H9 (cell line): ENCODE measurements at regions not wholly inside any gene's neighbourhood (a gene's known extent, or its start where the extent isn't known, plus 50 kb on each side); places are given as distances from the start of the nearest gene placed in this dataset.

ENCODE experiments used
- DNase-seq: peaks from one replicate; pipeline ENCODE4 v3.0.0-alpha.2; 2017
- H2AFZ ChIP-seq: one replicate; pipeline ENCODE4 v1.6.1; 2013; ENCODE audit warnings: mild to moderate bottlenecking, low read length, control low read depth, moderate library complexity
- H2AK5ac ChIP-seq: 2 replicates; pipeline ENCODE4 v1.6.1; 2013; ENCODE audit warnings: low read length, control low read depth, mixed read lengths; ENCODE audit not compliant: insufficient read length
- H2BK120ac ChIP-seq: one replicate; pipeline ENCODE4 v1.6.1; 2013; ENCODE audit warnings: low read depth, mild to moderate bottlenecking, low read length, control low read depth, inconsistent platforms; ENCODE audit not compliant: poor library complexity, severe bottlenecking
- H2BK12ac ChIP-seq: 2 replicates; pipeline ENCODE4 v1.6.1; 2013; ENCODE audit warnings: low read length, control low read depth, mixed read lengths, low read depth; ENCODE audit not compliant: insufficient read length
- H2BK15ac ChIP-seq: 2 replicates; pipeline ENCODE4 v1.6.1; 2013; ENCODE audit warnings: low read depth, low read length, control low read depth
- H2BK20ac ChIP-seq: one replicate; pipeline ENCODE4 v1.6.1; 2013; ENCODE audit warnings: low read depth, mild to moderate bottlenecking, low read length, control low read depth, inconsistent platforms; ENCODE audit not compliant: poor library complexity, severe bottlenecking
- H2BK5ac ChIP-seq: 2 replicates; pipeline ENCODE4 v1.6.1; 2013; ENCODE audit warnings: low read length, control low read depth, mixed read lengths; ENCODE audit not compliant: insufficient read length
- H3K14ac ChIP-seq: 2 replicates; pipeline ENCODE4 v1.6.1; 2013; ENCODE audit warnings: low read length, control low read depth; ENCODE audit not compliant: insufficient read depth
- H3K18ac ChIP-seq: 2 replicates; pipeline ENCODE4 v1.6.1; 2013; ENCODE audit warnings: low read depth, mild to moderate bottlenecking, mixed read lengths, low read length, control low read depth; ENCODE audit not compliant: insufficient read length
- H3K23ac ChIP-seq: 2 replicates; pipeline ENCODE4 v1.6.1; 2013; ENCODE audit warnings: low read length, control low read depth, mixed read lengths, low read depth; ENCODE audit not compliant: insufficient read length
- H3K23me2 ChIP-seq: 2 replicates; pipeline ENCODE4 v1.6.1; 2013; ENCODE audit warnings: low read depth, mild to moderate bottlenecking, mixed read lengths, low read length, control low read depth; ENCODE audit not compliant: insufficient read length, poor library complexity, severe bottlenecking
- H3K27ac ChIP-seq: 2 replicates; pipeline ENCODE4 v1.5.1; 2013; ENCODE audit warnings: low read length, control low read depth, mixed read lengths, low read depth; ENCODE audit not compliant: insufficient read length
- H3K27me3 ChIP-seq: 2 replicates; pipeline ENCODE4 v1.6.1; 2013; ENCODE audit warnings: low read length, control low read depth, inconsistent platforms; ENCODE audit not compliant: insufficient read depth
- H3K4ac ChIP-seq: 2 replicates; pipeline ENCODE4 v1.6.1; 2013; ENCODE audit warnings: low read depth, mild to moderate bottlenecking, control low read depth, inconsistent platforms, low read length, moderate library complexity
- H3K4me1 ChIP-seq: 2 replicates; pipeline ENCODE4 v1.6.1; 2013; ENCODE audit warnings: low read length, control low read depth, inconsistent platforms; ENCODE audit not compliant: insufficient read depth
- H3K4me2 ChIP-seq: 2 replicates; pipeline ENCODE4 v1.6.1; 2013; ENCODE audit warnings: low read length, control low read depth, mixed read lengths; ENCODE audit not compliant: insufficient read length, insufficient read depth
- H3K56ac ChIP-seq: 2 replicates; pipeline ENCODE4 v1.6.1; 2013; ENCODE audit warnings: low read depth, mild to moderate bottlenecking, mixed read lengths, low read length, control low read depth; ENCODE audit not compliant: insufficient read length
- H3K79me1 ChIP-seq: 2 replicates; pipeline ENCODE4 v1.6.1; 2013; ENCODE audit warnings: low read depth, mild to moderate bottlenecking, moderate library complexity, low read length, control low read depth, inconsistent platforms; ENCODE audit not compliant: insufficient read depth, poor library complexity, severe bottlenecking
- H3K79me2 ChIP-seq: 2 replicates; pipeline ENCODE4 v1.6.1; 2013; ENCODE audit warnings: low read length, control low read depth, inconsistent platforms; ENCODE audit not compliant: insufficient read depth
- H3K9ac ChIP-seq: 2 replicates; pipeline ENCODE4 v1.6.1; 2013; ENCODE audit warnings: low read length, control low read depth, mixed read lengths; ENCODE audit not compliant: insufficient read length; ENCODE audit errors: extremely low read depth
- H3K9me3 ChIP-seq: one replicate; pipeline ENCODE4 v1.6.1; 2013; ENCODE audit warnings: low read depth, low read length, inconsistent platforms; ENCODE audit not compliant: control insufficient read depth
- H3T11ph ChIP-seq: one replicate; pipeline ENCODE4 v1.6.1; 2013; ENCODE audit warnings: mild to moderate bottlenecking, low read length, control low read depth, inconsistent platforms
- H4K20me1 ChIP-seq: one replicate; pipeline ENCODE4 v1.6.1; 2013; ENCODE audit not compliant: control insufficient read depth, insufficient read length, insufficient read depth
- H4K5ac ChIP-seq: 2 replicates; pipeline ENCODE4 v1.6.1; 2013; ENCODE audit warnings: low read depth, mild to moderate bottlenecking, mixed read lengths, low read length, control low read depth; ENCODE audit not compliant: insufficient read length
- H4K8ac ChIP-seq: replicated peaks from 2 replicates; pipeline ENCODE4 v1.6.1; 2013; ENCODE audit warnings: low read length, control low read depth, mixed read lengths, low read depth; ENCODE audit not compliant: insufficient read length
- H4K91ac ChIP-seq: 2 replicates; pipeline ENCODE4 v1.6.1; 2013; ENCODE audit warnings: low read depth, mild to moderate bottlenecking, moderate library complexity, mixed read lengths, low read length, control low read depth; ENCODE audit not compliant: insufficient read length
- H3K27ac Mint-ChIP-seq, 3 experiments: 2 replicates in 2 of 3; 3 replicates in 1 of 3; pipeline ENCODE4 v1.8.0; 2020 to 2021; ENCODE audit warnings: mixed read lengths in 3 of 3, mild to moderate bottlenecking in 1 of 3, moderate library complexity in 1 of 3
- H3K27me3 Mint-ChIP-seq: 2 replicates; pipeline ENCODE4 v1.8.0; 2021; ENCODE audit warnings: low read depth, mild to moderate bottlenecking, moderate library complexity, mixed read lengths
- H3K36me3 Mint-ChIP-seq, 3 experiments: 2 replicates in 2 of 3; 3 replicates in 1 of 3; pipeline ENCODE4 v1.8.0; 2020 to 2021; ENCODE audit warnings: low read depth in 3 of 3, mixed read lengths in 3 of 3; ENCODE audit not compliant: insufficient read depth in 1 of 3
- H3K4me1 Mint-ChIP-seq, 2 experiments: 2 replicates each; pipeline ENCODE4 v1.8.0; 2020; ENCODE audit warnings: mixed read lengths in 2 of 2
- H3K4me3 Mint-ChIP-seq, 2 experiments: 2 replicates in 1 of 2; 3 replicates in 1 of 2; pipeline ENCODE4 v1.8.0; 2020 to 2021; ENCODE audit warnings: mild to moderate bottlenecking in 2 of 2, mixed read lengths in 2 of 2, moderate library complexity in 1 of 2
- H3K9me3 Mint-ChIP-seq, 2 experiments: 2 replicates in 1 of 2; 3 replicates in 1 of 2; pipeline ENCODE4 v1.8.0; 2020; ENCODE audit warnings: mild to moderate bottlenecking in 2 of 2, mixed read lengths in 2 of 2, moderate library complexity in 1 of 2
- WGBS: extraction: QIAGEN DNeasy Blood & Tissue Kit; methylation state at CpG from one replicate; pipeline ENCODE4 v1.1.7; 2013; ENCODE audit warnings: missing lambda C conversion rate, low lambda C conversion rate, mixed read lengths; ENCODE audit not compliant: insufficient read length; ENCODE audit errors: extremely low coverage; 5-methylcytosine and 5-hydroxymethylcytosine counted together
- TF ChIP-seq, protein P1 (sequence below): fragments of 200-600 bp; sonication (generic); conservative IDR thresholded peaks from 3 replicates; pipeline ENCODE4 v1.8.0; 2021; ENCODE audit warnings: antibody characterized with exemption, mild to moderate bottlenecking

DNA sequence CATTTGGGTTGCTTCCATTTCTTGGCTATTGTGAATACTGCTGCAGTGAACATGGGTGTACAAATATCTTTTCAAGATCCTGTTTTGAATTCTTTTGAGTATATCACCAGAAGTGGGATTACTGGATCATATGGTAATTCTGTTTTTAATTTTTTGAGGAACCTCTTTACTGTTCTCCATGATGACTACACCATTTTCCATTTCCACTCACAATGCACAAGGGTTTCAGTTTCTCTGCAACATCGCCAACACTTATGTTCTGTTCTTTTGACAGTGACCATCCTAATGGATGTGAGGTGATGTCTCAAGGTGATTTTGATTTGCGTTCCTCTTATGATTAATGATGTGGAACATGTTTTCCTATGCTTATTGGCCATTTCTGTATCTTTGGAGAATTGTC lies 214.4 kb upstream of the ZFP64 start:
- H3K79me1 ChIP-seq, result no peaks in the 10 kb centered on the region
- H2BK15ac ChIP-seq, result no peak overlapping the region
- H3K23ac ChIP-seq, result no peak overlapping the region
- Mint-ChIP-seq H3K27ac (no peak overlapping the region), H3K36me3 (no peaks in the 10 kb centered on the region), H3K4me1 (no peaks in the 10 kb centered on the region), H3K4me3 (no peak overlapping the region), H3K27me3 (no peaks in the 10 kb centered on the region), H3K9me3 (no peaks in the 10 kb centered on the region)
- no peak overlapping the region for H2AFZ ChIP-seq
- TF ChIP-seq, protein P1, sequence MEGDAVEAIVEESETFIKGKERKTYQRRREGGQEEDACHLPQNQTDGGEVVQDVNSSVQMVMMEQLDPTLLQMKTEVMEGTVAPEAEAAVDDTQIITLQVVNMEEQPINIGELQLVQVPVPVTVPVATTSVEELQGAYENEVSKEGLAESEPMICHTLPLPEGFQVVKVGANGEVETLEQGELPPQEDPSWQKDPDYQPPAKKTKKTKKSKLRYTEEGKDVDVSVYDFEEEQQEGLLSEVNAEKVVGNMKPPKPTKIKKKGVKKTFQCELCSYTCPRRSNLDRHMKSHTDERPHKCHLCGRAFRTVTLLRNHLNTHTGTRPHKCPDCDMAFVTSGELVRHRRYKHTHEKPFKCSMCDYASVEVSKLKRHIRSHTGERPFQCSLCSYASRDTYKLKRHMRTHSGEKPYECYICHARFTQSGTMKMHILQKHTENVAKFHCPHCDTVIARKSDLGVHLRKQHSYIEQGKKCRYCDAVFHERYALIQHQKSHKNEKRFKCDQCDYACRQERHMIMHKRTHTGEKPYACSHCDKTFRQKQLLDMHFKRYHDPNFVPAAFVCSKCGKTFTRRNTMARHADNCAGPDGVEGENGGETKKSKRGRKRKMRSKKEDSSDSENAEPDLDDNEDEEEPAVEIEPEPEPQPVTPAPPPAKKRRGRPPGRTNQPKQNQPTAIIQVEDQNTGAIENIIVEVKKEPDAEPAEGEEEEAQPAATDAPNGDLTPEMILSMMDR, result no peak
- no peak overlapping the region for H2BK12ac ChIP-seq
- no peak overlapping the region for H3K9ac ChIP-seq
- no peaks in the 10 kb centered on the region for H3K27me3 ChIP-seq
- H2BK5ac ChIP-seq, result no peak overlapping the region
- no peaks in the 10 kb centered on the region for H3K9me3 ChIP-seq
- WGBS, result no CpG with 5 or more reads among the region's 2 CpGs
- H4K91ac ChIP-seq, result no peak overlapping the region
- no peaks in the 10 kb centered on the region for H3K23me2 ChIP-seq
- H3K27ac ChIP-seq, result no peak overlapping the region
- H3K14ac ChIP-seq, result no peak overlapping the region
- H2AK5ac ChIP-seq, result no peak overlapping the region
- no peak overlapping the region for H3K56ac ChIP-seq
- H3K18ac ChIP-seq, result no peak overlapping the region
- H2BK120ac ChIP-seq, result no peak overlapping the region
- no peak overlapping the region for H4K8ac ChIP-seq
- no peaks in the 10 kb centered on the region for H4K20me1 ChIP-seq
- H3K4ac ChIP-seq, result no peak overlapping the region
- H3K4me1 ChIP-seq, result no peaks in the 10 kb centered on the region
- no peak overlapping the region for H3K4me2 ChIP-seq
- no peak overlapping the region for H4K5ac ChIP-seq
- no peak overlapping the region for H3T11ph ChIP-seq
- DNase-seq, result no peak
- H2BK20ac ChIP-seq, result no peak overlapping the region
- no peaks in the 10 kb centered on the region for H3K79me2 ChIP-seq
